ENCODE measurements at regions not wholly inside any gene's neighbourhood (a gene's known extent, or its start where the extent isn't known, plus 50 kb on each side); places are given as distances from the start of the nearest gene placed in this dataset.

- no peak for TF ChIP-seq CTCF (IDR thresholded peaks at IDR 0.05)
- no peak for TF ChIP-seq POLR2A (IDR thresholded peaks at IDR 0.05)
- TF ChIP-seq EP300 (IDR thresholded peaks at IDR 0.05), result no peak
These were observed 233.9 kb downstream of the GPD2 start for GRCh38 chr2:156670104-156670503.

All from tibial nerve (tissue), 4 donors.